PC-9 (cell line): ENCODE measurements at regions not wholly inside any gene's neighbourhood (a gene's known extent, or its start where the extent isn't known, plus 50 kb on each side); places are given as distances from the start of the nearest gene placed in this dataset.

Source experiments
- BruUV-seq: library from RNA; stranded (reverse); fragments of 400-500 nt; replicated peaks from 2 replicates; lab custom pipeline; 2021; lab: Mats Ljungman, UMichigan
- CTCF ChIA-PET: fragments of 300-600 bp; sonication (Branson Sonifier 250); formaldehyde crosslinking; loops from one replicate; lab custom pipeline; 2022; ENCODE audit warnings: antibody characterized with exemption; lab: Charles Lee
- POLR2A ChIA-PET: fragments of 300-600 bp; sonication (Branson Sonifier 250); formaldehyde crosslinking; loops from one replicate; lab custom pipeline; 2022; ENCODE audit warnings: antibody characterized with exemption; ENCODE audit not compliant: unreplicated experiment; lab: Charles Lee
- DNase-seq, 2 experiments: peaks; one replicate each; pipeline versions ENCODE4 v3.0.0 to v3.0.0-alpha.2; 2015 to 2022; ENCODE audit warnings: mixed read lengths in 1 of 2
- H2AFZ ChIP-seq: fragments of 200-600 bp; sonication (generic); 2 replicates; pipeline ENCODE4 v1.8.1; 2017; ENCODE audit warnings: antibody characterized with exemption
- H3F3A ChIP-seq: fragments of 200-600 bp; sonication (generic); 2 replicates; pipeline ENCODE4 v1.8.1; 2017; ENCODE audit warnings: antibody characterized with exemption, mild to moderate bottlenecking, low read depth; ENCODE audit not compliant: insufficient read depth
- H3K27ac ChIP-seq: fragments of 200-600 bp; sonication (generic); 2 replicates; pipeline ENCODE4 v1.6.1; 2016; ENCODE audit warnings: mixed run types
- H3K27me3 ChIP-seq: fragments of 200-600 bp; sonication (generic); 2 replicates; pipeline ENCODE4 v1.6.1; 2016; ENCODE audit warnings: low read depth, mixed run types; ENCODE audit not compliant: insufficient read depth
- H3K36me3 ChIP-seq: fragments of 200-600 bp; sonication (generic); 2 replicates; pipeline ENCODE4 v1.6.1; 2016; ENCODE audit warnings: low read depth, mixed run types
- H3K4me1 ChIP-seq: fragments of 200-600 bp; sonication (generic); replicated peaks from 2 replicates; pipeline ENCODE4 v1.6.1; 2016; ENCODE audit warnings: mixed run types; ENCODE audit not compliant: insufficient read depth
- H3K4me2 ChIP-seq: fragments of 200-600 bp; sonication (generic); 2 replicates; pipeline ENCODE4 v1.6.1; 2017; ENCODE audit warnings: mixed run types
- H3K4me3 ChIP-seq: fragments of 200-600 bp; sonication (generic); 2 replicates; pipeline ENCODE4 v1.6.1; 2016; ENCODE audit warnings: mixed run types
- H3K79me2 ChIP-seq: fragments of 200-600 bp; sonication (generic); 2 replicates; pipeline ENCODE4 v1.6.1; 2017; ENCODE audit warnings: low read depth, mixed run types
- H3K9me2 ChIP-seq: fragments of 200-600 bp; sonication (generic); 2 replicates; pipeline ENCODE4 v1.8.1; 2017; ENCODE audit warnings: mild to moderate bottlenecking; ENCODE audit not compliant: insufficient read depth
- H3K9me3 ChIP-seq: fragments of 200-600 bp; sonication (generic); 2 replicates; pipeline ENCODE4 v1.8.1; 2016; ENCODE audit warnings: low read depth; ENCODE audit not compliant: insufficient read depth
- H4K20me1 ChIP-seq: fragments of 200-600 bp; sonication (generic); 2 replicates; pipeline ENCODE4 v1.8.1; 2017; ENCODE audit not compliant: insufficient read depth
- EZH2 ChIP-seq: fragments of 200-600 bp; sonication (generic); IDR thresholded peaks from 2 replicates; pipeline ENCODE4 v1.8.0; 2017; ENCODE audit warnings: antibody characterized with exemption, low read depth
- intact Hi-C: fragments of 100-400 bp; cut with micrococcal nuclease; formaldehyde crosslinking; loops from one replicate; pipeline ENCODE4 v1.10.0; 2022; ENCODE audit not compliant: unreplicated experiment
- TF ChIP-seq, protein P1 (sequence below): fragments of 200-600 bp; sonication (generic); conservative IDR thresholded peaks from 2 replicates; pipeline ENCODE4 v1.6.1; 2017; ENCODE audit warnings: mixed run types, antibody characterized with exemption, mild to moderate bottlenecking, moderate library complexity

DNA sequence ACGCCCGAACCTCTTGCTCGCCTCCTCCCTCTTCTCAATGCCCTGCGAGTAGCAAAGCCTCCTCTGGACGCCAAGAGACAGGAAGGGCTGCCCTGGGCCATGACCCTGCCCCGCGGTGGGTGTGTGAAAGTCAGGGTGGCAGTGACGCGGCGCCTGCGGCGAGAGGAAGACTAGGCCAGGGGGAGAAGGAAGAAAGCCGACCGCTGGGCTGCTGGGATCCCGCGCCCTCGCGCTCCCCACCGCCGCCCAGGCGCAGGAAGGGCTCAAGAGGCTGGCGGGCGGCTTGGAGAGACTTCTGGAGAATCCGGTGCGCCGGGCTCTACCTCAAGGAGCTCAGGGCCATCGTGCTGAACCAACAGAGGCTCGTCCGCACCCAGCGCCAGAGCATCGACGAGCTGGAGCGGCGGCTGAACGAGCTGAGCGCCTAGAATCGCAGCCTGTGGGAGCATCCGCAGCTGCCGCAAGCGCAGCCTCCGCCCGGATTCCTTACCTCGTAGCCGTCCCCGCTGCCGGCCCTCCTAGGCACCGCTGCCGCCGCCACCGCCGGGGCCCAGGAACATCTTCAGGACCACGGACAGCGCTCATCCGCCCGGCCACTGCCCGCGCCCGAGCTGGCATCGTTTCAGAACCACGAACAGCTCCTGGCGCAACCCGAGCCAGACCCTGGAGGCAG is 105.0 kb upstream of the PRB2 start:
- no peaks in the 10 kb centered on the region for H3K9me2 ChIP-seq
- no peak overlapping the region for H3K27ac ChIP-seq
- DNase-seq: peak in 1 of 2 experiments; percentile 90
- no peaks in the 10 kb centered on the region for H3K4me1 ChIP-seq
- no peaks in the 10 kb centered on the region for H3K79me2 ChIP-seq
- no peaks in the 10 kb centered on the region for H3K36me3 ChIP-seq
- BruUV-seq: no TSS peak
- ChIA-PET POLR2A (no interaction called here), CTCF (interaction anchor here (0.6 kb wide), 1 partner anchor 137 kb away, joined by 7 read pairs; no protein-coding TSS in a partner anchor)
- no peak overlapping the region for H2AFZ ChIP-seq
- no peaks in the 10 kb centered on the region for H3F3A ChIP-seq
- no peak for TF ChIP-seq EZH2
- TF ChIP-seq, protein P1, sequence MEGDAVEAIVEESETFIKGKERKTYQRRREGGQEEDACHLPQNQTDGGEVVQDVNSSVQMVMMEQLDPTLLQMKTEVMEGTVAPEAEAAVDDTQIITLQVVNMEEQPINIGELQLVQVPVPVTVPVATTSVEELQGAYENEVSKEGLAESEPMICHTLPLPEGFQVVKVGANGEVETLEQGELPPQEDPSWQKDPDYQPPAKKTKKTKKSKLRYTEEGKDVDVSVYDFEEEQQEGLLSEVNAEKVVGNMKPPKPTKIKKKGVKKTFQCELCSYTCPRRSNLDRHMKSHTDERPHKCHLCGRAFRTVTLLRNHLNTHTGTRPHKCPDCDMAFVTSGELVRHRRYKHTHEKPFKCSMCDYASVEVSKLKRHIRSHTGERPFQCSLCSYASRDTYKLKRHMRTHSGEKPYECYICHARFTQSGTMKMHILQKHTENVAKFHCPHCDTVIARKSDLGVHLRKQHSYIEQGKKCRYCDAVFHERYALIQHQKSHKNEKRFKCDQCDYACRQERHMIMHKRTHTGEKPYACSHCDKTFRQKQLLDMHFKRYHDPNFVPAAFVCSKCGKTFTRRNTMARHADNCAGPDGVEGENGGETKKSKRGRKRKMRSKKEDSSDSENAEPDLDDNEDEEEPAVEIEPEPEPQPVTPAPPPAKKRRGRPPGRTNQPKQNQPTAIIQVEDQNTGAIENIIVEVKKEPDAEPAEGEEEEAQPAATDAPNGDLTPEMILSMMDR: no peak
- H3K4me3 ChIP-seq: no peak overlapping the region
- H4K20me1 ChIP-seq: no peaks in the 10 kb centered on the region
- no peaks in the 10 kb centered on the region for H3K27me3 ChIP-seq
- H3K4me2 ChIP-seq: no peak overlapping the region
- intact Hi-C loops: loop anchor here (10.0 kb wide), 1 partner anchor 834 kb away; no protein-coding TSS in a partner anchor
- H3K9me3 ChIP-seq: no peaks in the 10 kb centered on the region; the same call in 1 of the 2 replicates

DNA sequence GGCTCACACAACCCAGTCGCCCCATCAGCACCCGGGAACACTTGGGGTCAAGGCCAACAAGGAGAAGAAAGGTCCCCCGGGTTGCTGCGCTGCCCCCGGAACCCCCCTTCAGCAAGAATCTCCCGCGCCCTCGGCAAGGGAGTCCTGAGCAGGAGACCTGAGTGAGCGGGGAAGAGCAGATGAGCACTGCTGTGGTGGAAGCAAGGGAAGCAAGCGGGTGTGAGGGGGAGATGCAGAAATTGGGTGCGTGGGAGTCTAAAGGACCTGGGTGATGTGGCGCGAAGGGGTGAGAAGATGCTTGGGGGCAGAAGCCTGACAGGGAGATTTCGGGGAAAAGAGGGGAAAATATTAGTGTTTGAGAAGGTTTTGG is 105.5 kb upstream of the PRB2 start:
- Histone ChIP-seq H3K36me3 (no peaks in the 10 kb centered on the region), H4K20me1 (no peaks in the 10 kb centered on the region), H3K79me2 (no peaks in the 10 kb centered on the region), H3K9me2 (no peaks in the 10 kb centered on the region), H3K4me2 (no peak overlapping the region), H3K27ac (no peak overlapping the region), H3K4me1 (no peaks in the 10 kb centered on the region), H2AFZ (no peak overlapping the region), H3K4me3 (no peak overlapping the region), H3K27me3 (no peaks in the 10 kb centered on the region), H3F3A (no peaks in the 10 kb centered on the region), H3K9me3 (no peaks in the 10 kb centered on the region; the same call in 1 of the 2 replicates)
- intact Hi-C loops: loop anchor here (10.0 kb wide), 1 partner anchor 834 kb away; no protein-coding TSS in a partner anchor
- no peak for DNase-seq
- no TSS peak for BruUV-seq
- POLR2A ChIA-PET: no interaction called here
- TF ChIP-seq, protein P1: no peak
- no peak for TF ChIP-seq EZH2
- CTCF ChIA-PET: interaction anchor here (0.6 kb wide), 1 partner anchor 136 kb away, joined by 7 read pairs; no protein-coding TSS in a partner anchor

DNA sequence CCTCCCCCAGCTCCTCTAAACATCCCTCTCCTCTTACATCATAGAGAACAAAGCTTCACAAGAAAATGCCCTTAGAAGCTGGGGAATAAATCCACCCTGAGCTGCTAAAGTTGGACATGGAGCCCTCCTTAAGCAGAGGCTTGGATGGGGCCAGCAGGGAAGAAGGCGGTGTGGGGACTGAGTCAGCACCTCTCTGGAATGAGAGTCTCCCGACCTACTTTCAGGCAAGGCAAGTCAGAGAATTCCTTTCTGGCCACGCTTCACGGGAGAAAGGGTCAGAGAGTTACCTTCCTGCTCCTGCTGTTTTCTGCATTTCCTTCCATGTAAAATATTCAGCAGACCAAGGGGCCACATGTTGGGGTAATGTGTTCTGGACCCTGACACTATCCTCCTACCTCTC is 113.3 kb upstream of the PRB2 start:
- Histone ChIP-seq H3K9me3 (no peaks in the 10 kb centered on the region; the same call in 1 of the 2 replicates), H3K4me2 (peak overlapping the region; percentile 60)
- CTCF ChIA-PET: no interaction called here

More for the DNA sequence above, 113.3 kb upstream of the PRB2 start:
- Histone ChIP-seq H4K20me1 (no peaks in the 10 kb centered on the region), H3K79me2 (no peaks in the 10 kb centered on the region), H2AFZ (peak overlapping the region; percentile 25), H3K27me3 (no peaks in the 10 kb centered on the region), H3K4me3 (no peak overlapping the region), H3K27ac (peak overlapping the region; percentile 59), H3K36me3 (no peaks in the 10 kb centered on the region), H3K9me2 (no peaks in the 10 kb centered on the region), H3F3A (peaks cover 11% of the 10 kb centered on the region; the same call in 1 of the 2 replicates), H3K4me1 (peaks cover 42% of the 10 kb centered on the region)
- BruUV-seq: no TSS peak
- intact Hi-C loops: loop anchor here (2.0 to 10.0 kb wide), 2 partner anchors 524 to 826 kb away; no protein-coding TSS in a partner anchor
- peak; percentile 49 to 77 for DNase-seq
- POLR2A ChIA-PET: interaction anchor here (0.6 kb wide), 2 partner anchors 574 to 1194 kb away, joined by 3 to 9 read pairs; no protein-coding TSS in a partner anchor
- TF ChIP-seq EZH2: no peak
- TF ChIP-seq, protein P1: no peak
